Jurkat, Clone E6-1 (cell line): ENCODE measurements at regions not wholly inside any gene's neighbourhood (a gene's known extent, or its start where the extent isn't known, plus 50 kb on each side); places are given as distances from the start of the nearest gene placed in this dataset.

Experiments
- DNase-seq: peaks from one replicate; pipeline ENCODE4 v3.0.0-alpha.2; 2011; ENCODE audit warnings: low read depth, low spot score
- H3K4me3 ChIP-seq: 2 replicates; pipeline ENCODE4 v1.5.1; 2011; ENCODE audit warnings: mild to moderate bottlenecking, low read length, control low read depth, moderate library complexity

DNA sequence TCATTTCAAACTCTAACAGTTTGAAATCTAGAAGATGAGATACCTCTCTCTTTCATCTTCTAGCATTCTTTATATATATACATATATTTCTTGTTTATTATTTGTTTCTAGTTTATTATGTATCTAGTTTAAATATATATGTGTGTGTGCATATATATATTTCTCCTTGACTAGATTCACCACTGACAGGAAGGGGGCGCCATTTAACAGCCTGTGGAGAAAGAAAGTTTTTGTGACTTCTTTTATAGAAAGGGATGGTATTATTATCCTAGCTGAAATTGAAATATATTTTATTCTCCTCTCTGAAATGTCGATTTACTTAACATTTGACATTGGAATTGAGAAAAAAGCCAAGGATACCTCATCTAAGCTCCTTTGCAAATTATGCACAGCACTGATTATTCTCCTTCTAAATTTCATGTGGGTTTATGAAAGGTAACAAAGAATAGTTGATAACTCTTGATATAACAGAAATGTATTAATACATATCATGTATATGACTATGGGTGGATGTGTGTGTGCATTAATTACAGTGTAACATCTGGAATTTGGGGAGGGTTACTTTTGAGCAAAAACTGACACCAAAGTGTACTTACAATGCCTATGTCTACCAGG, 160.7 kb upstream of the NT5C1B start:
- no peak overlapping the region for H3K4me3 ChIP-seq
- DNase-seq = peak; percentile 15

DNA sequence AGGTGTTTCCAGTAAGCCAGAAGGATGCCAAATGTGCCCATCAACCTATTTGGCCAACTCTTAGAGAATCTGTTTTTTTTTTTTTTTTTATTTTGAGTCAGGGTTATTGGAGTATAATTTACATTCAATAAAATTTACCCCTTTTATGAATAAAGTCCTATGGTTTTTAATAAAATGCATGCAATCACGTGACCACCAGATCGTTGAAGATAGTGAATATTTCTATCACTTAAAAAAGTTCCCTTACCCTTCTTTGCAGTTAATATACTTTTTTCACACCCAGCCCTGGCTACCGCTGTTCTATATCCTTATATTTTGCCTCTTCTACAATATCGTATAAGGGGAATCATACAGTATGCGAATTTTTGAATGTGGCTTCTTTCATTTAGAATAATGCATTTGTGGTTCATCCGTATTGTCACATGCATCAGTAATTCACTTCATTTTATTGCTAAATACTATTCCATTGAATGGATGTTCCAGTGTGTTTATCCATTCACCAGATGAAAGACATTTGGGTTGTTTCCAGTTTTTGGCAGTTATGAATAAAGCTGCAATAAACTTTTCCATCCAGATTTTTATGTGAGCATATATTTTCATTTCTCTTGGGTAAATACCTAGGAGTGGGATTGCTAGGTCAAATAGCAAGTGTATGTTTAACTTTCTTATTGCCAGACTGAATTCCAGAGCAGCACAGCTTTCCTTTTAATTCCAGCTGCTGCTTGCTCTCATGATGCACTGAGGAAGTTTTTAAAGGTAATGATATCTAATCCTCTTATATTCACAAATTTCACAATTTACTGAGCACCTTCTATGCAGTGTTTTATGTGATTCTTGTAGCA, 156.3 kb upstream of the NT5C1B start:
- no peak for DNase-seq

DNA sequence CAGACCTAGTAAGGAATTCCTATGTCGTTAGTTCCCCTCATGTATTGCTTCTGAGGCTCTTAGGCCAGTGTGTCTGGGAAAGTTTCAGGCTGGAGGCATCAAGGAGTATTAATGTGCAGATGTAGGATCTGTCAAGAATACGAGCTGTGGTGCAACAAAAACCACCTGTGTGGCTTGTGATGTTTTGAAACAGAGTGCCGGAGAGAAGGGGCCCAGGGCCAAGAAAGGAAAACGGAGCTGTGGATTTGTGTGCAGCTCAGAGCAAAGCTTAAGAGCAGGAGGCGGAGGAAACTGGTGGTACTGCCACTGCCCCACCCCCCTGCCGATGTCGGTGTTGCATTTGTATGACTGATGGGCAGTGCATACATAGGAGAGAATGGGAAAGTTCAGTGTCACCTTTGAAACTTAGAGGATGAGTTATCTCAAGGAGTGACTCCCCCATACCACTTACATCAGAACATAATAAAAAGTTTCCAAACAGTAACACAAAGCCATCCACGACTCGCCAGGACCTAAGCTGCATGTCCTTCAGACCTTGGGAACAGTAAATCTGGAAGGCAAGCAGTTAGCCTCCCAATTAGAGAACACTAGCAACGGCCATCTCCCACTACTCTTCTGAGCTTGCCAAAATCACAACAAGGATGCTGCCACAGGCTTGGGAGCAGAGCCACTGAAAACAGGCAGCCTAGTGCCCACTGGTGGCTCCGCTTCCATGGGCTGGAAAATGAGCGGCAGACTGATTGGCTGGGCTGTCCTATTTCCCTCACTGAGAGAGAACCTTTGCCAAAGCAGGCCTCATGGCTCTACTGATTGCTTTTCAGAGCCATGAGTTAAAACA, 152.7 kb upstream of the NT5C1B start:
- no peak for DNase-seq
- H3K4me3 ChIP-seq = no peak overlapping the region

More for the DNA sequence above, 156.3 kb upstream of the NT5C1B start:
- no peak overlapping the region for H3K4me3 ChIP-seq

DNA sequence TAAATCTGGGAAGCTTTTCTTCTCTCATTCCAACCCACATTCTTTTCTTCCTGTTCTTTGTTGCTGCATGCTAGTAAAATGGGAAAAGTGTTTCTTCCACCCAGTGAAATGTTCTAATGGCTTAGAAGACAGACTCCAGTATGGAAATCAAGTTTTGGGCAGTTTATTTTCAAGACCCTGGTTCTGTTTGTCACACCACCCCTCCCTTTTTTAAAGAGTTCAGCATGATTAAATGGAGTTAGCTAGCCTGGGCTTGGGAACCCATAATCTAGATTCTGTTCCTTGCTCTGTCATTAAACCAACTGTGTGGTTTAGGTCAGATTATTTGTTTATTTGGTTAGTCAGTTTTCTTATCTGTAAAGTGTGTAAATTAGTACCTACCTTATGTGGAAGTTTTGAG, 151.8 kb upstream of the NT5C1B start:
- DNase-seq = no peak
- H3K4me3 ChIP-seq = no peak overlapping the region

DNA sequence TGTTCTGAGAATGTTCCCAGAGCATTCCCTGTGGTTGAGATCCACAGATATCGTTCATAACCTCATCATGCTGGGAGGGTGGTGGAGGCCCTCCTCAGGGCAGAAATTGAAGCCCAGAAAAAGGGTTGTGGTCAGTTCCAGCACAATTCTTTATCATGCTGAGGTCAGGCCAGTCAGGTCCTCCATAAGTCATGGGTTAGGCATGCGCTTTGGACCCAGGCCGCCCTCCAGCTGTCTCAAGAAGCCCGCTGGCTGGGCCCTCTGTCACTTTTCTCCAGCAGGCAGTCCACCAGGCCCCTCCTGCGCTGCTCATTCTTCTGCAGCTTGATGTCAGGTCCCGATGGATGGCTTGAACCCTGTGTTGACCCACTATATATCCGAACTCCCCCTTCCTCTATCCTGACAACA, 151.1 kb upstream of the NT5C1B start:
- DNase-seq = no peak
- H3K4me3 ChIP-seq = no peak overlapping the region

DNA sequence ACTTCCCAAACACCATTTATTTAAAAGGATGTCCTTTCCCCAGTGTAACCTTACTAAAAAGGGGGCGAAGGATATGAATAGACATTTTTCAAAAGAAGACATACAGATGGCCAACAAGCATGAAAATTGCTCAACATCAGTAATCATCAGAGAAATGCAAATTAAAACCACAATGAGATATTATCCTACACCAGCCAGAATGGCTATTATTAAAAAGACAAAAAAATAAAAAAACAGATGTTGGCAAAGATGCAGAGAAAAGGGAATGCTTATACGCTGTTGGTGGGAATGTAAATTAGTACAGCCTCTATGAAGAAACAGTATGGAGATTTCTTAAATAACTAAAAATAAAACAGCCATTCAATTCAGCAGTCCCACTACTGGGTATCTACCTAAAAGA, 142.3 kb upstream of the NT5C1B start:
- no peak overlapping the region for H3K4me3 ChIP-seq
- DNase-seq = no peak

DNA sequence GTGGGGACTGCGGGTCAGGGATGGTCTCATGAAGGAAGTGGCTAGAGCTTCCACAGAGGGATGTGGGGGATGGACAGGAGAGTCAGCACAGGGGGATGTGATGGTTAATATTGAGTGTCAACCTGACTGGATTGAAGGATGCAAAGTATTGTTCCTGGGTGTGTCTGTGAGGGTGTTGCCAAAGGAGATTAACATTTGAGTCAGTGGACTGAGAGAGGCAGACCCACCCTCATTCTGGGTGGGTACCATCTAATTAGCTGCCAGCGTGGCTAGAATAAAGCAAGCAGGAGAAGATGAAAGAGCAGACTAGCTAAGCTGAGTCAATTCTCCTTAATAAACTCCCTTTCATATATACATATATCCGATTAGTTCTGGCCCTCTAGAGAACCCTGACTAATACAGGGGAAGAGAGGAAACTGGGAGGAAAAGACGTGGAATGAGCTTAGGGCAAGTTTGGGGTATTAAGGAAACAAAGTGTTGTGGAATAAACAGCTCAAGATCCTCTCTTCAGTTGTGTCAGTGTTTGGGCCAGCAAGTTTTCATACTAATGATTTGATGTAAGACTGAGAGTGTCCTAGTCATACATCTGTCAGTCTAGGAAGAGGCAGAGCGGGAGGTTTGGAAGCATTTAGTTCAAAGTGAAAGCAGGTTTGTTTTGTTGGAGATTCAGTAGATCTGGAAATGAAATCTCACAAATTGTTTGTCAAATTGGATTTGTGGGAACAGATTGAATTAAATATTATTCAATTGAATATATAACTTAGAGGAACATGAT, 135.2 kb upstream of the NT5C1B start:
- DNase-seq = no peak

DNA sequence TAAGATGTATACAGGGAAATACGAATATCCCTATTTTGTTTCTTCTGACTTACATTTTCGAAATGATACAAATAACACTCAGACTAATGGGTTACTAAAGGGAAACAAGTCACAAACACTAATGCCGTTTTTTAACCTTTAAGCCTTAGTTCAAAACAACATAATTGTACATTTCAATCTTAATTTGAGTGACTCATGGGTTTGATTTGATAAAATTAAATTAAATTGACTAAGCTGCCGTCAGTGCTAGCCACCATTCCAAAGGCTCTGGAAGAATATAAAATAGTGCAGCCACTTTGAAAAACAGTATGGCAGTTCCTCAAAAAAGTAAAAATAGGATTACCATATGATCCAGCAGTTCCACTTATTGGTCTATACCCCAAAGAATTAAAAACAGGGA, 133.8 kb upstream of the NT5C1B start:
- no peak overlapping the region for H3K4me3 ChIP-seq
- DNase-seq = no peak

More for the DNA sequence above, 135.2 kb upstream of the NT5C1B start:
- no peak overlapping the region for H3K4me3 ChIP-seq

DNA sequence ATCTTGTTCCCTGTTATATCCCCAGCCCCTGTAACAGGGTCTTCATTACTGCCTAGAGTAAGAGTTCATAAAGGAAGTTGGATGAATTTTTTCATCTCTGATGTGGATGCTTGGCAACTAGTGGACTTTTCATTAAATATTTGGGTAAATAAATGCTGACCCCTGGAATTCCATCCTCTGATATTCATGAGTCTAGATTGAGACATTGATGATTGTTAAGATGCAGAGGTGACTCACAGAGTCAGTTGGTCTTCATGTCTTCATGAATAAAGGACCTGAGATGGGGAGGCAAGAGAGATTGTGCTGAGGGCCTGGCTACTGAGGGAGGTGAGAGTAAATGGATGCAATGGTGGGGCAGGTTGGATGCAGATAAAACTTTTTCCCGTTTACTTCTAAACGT, 132.7 kb upstream of the NT5C1B start:
- no peak for DNase-seq
- H3K4me3 ChIP-seq = no peak overlapping the region

DNA sequence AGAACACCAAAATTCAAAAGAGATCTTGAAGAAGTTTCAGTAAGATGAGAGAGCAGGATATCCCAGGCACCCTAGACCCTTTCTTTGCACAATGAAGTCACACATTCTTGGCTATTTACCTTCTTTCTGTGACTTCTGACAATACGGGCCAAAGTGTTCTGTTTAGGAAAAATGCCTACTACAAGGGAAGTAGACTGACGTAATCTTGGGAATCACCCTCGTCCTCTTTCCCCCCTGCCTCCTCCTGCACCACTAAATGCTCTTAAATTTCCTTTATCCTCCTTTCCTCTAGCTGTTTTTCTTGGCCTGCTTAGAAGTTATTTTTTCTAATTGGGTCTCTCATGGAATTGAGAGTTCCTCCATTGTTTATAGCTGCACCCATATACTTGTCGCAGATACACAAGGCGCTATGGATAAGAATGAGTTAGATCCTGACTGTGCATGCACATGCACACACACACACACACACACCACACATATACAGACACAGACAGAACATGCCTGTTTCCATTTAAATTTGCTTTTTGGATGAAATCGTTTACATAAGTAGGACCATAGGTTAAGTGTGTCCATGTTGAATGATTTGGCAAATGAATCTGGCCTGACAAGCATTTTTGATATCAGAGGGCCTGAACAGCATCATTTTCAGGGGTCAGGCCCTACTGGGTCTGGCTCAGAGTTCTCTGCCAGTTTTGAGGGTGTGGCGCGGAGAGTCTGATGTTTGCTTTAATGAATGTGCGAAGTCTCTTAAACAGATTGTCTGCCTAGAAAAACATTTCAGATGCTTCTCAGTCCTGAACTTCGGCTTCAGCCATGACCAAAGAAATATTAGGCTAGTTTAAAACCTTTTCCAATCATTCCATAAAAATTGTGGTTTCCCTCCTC, 131.9 kb upstream of the NT5C1B start:
- no peak overlapping the region for H3K4me3 ChIP-seq
- no peak for DNase-seq

DNA sequence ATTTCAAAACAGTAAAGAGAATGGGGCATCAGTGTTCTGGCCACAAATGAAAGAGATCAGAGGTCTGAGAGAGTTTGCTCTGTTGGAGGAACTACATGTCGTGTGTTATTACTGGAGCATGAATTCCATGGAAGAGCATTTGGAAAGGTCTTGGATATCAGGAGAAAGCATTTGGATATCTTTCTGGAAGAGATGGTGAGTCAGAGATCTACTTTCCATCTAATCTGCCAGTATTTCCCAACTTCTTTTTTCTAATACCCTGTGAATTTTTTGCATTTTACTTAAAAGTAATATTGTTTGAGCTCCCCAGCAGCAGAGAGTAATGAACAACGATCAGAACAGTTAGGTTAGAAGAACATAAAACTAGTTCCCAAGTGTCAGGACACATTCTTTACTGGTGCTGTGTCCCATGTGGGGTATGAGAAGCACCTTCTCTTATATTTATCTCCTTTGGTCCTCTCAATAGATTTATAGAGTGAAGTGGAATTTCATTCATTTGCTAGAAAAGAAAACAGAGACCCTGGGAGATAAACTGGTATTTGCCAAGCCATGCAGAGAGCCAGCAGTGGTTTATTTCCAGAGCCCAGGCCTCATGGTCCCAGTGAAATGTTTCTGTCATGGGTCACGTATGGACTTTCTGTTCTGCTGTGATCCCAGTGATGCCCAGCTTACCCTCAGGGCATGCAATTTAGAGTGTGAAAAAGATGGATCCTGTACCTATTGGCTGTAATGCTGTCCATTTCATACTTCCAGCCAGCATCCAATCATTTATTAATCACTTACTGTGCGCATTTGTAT, 130.8 kb upstream of the NT5C1B start:
- DNase-seq = no peak
- no peak overlapping the region for H3K4me3 ChIP-seq

DNA sequence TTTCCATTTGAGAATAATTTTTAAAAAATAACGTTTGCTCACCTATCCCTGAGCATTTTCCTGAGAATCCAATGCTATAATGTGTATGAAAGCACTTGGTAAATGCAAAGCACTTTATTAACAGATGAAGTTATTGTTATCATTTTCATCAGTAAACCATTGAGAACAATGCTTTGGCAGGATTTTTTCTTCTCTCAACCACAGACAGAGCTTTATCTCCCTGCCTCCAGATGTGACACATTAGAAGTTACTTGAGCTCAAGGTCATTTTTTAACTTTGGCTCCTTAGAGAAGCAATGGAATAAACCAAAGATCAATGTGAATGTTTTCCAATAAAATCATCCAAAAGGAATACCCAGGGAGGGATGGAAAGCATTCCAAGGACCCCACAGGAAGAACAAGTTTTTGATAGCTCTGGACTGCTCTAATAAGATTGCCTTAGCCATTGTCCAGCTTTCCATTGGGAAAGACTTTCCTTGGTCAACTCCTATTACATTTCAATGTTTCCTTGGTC, 118.9 kb upstream of the NT5C1B start:
- H3K4me3 ChIP-seq = no peak overlapping the region
- DNase-seq = no peak

DNA sequence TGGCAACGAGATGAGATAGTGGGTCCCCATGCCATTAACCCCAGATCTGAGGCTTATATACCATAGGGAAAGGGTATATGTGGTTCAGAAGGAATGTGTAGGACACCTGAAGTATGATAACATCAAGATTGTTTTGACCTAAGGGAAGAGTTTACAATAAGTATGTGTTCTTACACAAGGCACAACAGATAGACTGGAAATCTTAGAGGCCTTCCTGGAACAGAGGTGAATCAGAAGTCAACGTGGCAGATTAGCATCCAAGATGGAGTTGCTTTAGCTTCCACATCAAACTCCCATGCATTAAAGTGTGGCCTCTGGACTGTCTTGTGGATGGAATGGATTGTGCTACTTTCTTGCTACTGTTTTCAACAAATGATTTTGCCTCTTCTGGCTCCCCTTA, 116.6 kb upstream of the NT5C1B start:
- DNase-seq = no peak
- no peak overlapping the region for H3K4me3 ChIP-seq

DNA sequence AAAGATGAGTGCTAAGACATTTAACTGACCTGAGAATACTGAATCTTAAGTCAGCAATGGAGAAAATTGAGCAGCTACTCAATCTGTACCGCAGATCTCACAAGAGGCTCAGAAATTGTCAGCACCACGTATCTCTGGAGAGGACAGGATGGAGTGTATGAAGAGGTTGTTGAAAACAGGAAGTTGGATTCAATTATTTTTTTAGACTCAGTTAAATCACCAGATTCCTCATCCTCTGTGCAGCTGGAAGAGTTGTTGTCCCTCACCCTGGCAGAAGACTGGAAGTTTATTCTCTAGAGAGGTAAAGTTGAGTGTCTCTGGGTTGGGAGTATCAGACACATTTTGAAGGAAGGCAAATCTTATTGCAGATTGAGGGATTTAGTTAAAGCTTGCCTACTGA, 114.9 kb upstream of the NT5C1B start:
- no peak overlapping the region for H3K4me3 ChIP-seq
- no peak for DNase-seq

DNA sequence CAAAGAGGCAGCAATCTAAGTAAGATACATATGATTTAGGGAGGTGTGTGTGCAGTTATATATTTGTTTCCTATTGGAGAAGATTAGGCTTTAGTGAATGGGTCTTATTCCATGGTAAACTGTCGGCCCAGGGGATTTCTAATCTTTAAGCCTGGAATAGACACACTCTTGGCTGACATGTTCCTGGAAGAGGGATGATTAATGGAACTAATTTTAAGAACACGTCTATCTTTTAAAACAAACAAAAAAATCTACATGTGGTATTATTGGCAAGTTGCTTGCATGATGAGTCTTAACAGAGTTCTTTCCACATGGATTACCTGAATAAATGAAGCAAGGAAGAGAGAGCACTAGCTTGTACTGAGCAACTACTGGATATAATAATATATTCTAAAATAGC, 114.2 kb upstream of the NT5C1B start:
- H3K4me3 ChIP-seq = no peak overlapping the region
- no peak for DNase-seq

DNA sequence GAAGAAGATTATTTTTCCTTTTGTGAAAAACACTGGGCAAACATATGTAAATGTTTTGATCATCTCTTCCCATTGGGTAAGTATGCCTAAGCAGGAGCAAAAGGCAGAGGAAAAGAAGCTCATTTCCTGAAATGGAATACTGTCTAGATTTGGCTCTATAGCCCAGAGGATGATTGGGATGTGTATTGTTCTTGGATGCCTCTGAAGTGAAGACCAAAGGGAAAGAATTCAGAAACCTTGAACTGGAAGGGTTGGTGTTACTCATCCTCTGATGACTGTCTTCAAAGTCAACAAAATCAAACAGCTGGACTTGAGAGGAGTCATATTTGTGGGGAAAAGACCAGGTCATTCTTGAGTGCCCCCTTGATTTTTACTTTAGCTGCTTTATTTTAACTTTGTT, 112.6 kb upstream of the NT5C1B start:
- DNase-seq = no peak
- no peak overlapping the region for H3K4me3 ChIP-seq

DNA sequence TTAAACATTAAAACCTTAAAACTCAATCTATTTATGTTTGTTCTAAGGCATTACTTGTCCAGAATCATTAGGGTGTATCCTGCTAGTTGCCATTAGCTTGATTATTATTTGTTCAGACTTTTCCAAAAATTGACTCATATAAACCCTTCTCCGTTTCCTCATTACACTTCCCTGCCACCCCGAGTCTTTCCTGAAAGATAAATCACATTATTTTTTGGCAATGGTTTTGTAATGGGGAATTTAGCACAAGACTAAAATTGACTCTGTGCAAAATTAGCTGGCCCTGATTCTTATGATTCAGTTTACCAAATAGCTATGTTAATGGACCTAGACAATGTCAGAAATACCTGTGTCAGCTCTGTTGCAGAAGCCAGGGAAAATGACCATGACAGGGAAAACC, 112.2 kb upstream of the NT5C1B start:
- DNase-seq = no peak
- H3K4me3 ChIP-seq = no peak overlapping the region
